GM23338 (cell line): ENCODE measurements at regions not wholly inside any gene's neighbourhood (a gene's known extent, or its start where the extent isn't known, plus 50 kb on each side); places are given as distances from the start of the nearest gene placed in this dataset.

ENCODE experiments used
- ATAC-seq: fragments of 200-7000 bp; cut with Tn5 transposase; 3 replicates; pipeline ENCODE4 v1.9.1; 2020
- DNase-seq: peaks from one replicate; pipeline ENCODE4 v3.0.0-alpha.2; 2015; ENCODE audit warnings: low spot score
- H2AFZ ChIP-seq: fragments of 200-600 bp; sonication (generic); 2 replicates; pipeline ENCODE4 v1.8.0; 2016; ENCODE audit warnings: antibody characterized with exemption, mild to moderate bottlenecking, moderate library complexity
- H3F3A ChIP-seq: fragments of 200-600 bp; sonication (generic); replicated peaks from 2 replicates; pipeline ENCODE4 v1.8.0; 2017; ENCODE audit warnings: antibody characterized with exemption, mixed run types, low read depth
- H3K27ac ChIP-seq: fragments of 200-600 bp; sonication (generic); 2 replicates; pipeline ENCODE4 v1.6.1; 2016; ENCODE audit warnings: low read depth
- H3K27me3 ChIP-seq: fragments of 200-600 bp; sonication (generic); 2 replicates; pipeline ENCODE4 v1.8.0; 2016; ENCODE audit warnings: mild to moderate bottlenecking, mixed run types, moderate library complexity; ENCODE audit not compliant: insufficient read depth
- H3K36me3 ChIP-seq: fragments of 200-600 bp; sonication (generic); 2 replicates; pipeline ENCODE4 v1.8.0; 2016; ENCODE audit warnings: mild to moderate bottlenecking; ENCODE audit not compliant: insufficient read depth
- H3K4me1 ChIP-seq: fragments of 200-600 bp; sonication (generic); 2 replicates; pipeline ENCODE4 v1.8.0; 2016; ENCODE audit warnings: mild to moderate bottlenecking, moderate library complexity; ENCODE audit not compliant: insufficient read depth
- H3K4me2 ChIP-seq: fragments of 200-600 bp; sonication (generic); 2 replicates; pipeline ENCODE4 v1.7.1; 2017; ENCODE audit warnings: mixed run types
- H3K4me3 ChIP-seq: fragments of 200-600 bp; sonication (generic); 2 replicates; pipeline ENCODE4 v1.6.1; 2016; ENCODE audit warnings: mixed run types
- H3K79me2 ChIP-seq: fragments of 200-600 bp; sonication (generic); replicated peaks from 2 replicates; pipeline ENCODE4 v1.8.0; 2017; ENCODE audit warnings: mild to moderate bottlenecking; ENCODE audit not compliant: insufficient read depth
- H3K9me2 ChIP-seq: fragments of 200-600 bp; sonication (generic); 2 replicates; pipeline ENCODE4 v1.8.0; 2017; ENCODE audit not compliant: insufficient read depth
- H4K20me1 ChIP-seq: fragments of 200-600 bp; sonication (generic); replicated peaks from 2 replicates; pipeline ENCODE4 v1.8.0; 2017; ENCODE audit warnings: mild to moderate bottlenecking; ENCODE audit not compliant: insufficient read depth
- H3K27ac Mint-ChIP-seq: 2 replicates; pipeline ENCODE4 v1.8.0; 2020; ENCODE audit warnings: inconsistent platforms, mild to moderate bottlenecking, moderate library complexity, mixed read lengths
- H3K27me3 Mint-ChIP-seq: 3 replicates; pipeline ENCODE4 v1.8.0; 2022; ENCODE audit warnings: low read depth, mild to moderate bottlenecking, moderate library complexity, mixed read lengths, inconsistent platforms; ENCODE audit not compliant: insufficient read depth, poor library complexity
- H3K36me3 Mint-ChIP-seq: 3 replicates; pipeline ENCODE4 v1.8.0; 2021; ENCODE audit warnings: low read depth, mild to moderate bottlenecking, inconsistent platforms, moderate library complexity, mixed read lengths
- H3K4me1 Mint-ChIP-seq: 3 replicates; pipeline ENCODE4 v1.8.0; 2020; ENCODE audit warnings: mild to moderate bottlenecking, inconsistent platforms, mixed read lengths
- H3K4me3 Mint-ChIP-seq: 3 replicates; pipeline ENCODE4 v1.8.0; 2021; ENCODE audit warnings: moderate library complexity, mild to moderate bottlenecking, inconsistent platforms, mixed read lengths
- H3K9me3 Mint-ChIP-seq: 3 replicates; pipeline ENCODE4 v1.8.0; 2020; ENCODE audit warnings: moderate library complexity, mild to moderate bottlenecking, inconsistent platforms, mixed read lengths
- CREB1 ChIP-seq: fragments of 250-450 bp; sonication (Bioruptor Pico); IDR thresholded peaks from 2 replicates; pipeline ENCODE4 v1.5.0; 2020; ENCODE audit warnings: low read depth, mild to moderate bottlenecking, moderate library complexity
- CTCF ChIP-seq, 2 experiments: fragments of 200-600 bp in 1 of 2; sonication (generic) in 1 of 2; conservative IDR thresholded peaks; 2 replicates each; pipeline versions ENCODE4 v1.5.1 to v1.6.1; 2016 to 2017; ENCODE audit warnings: antibody characterized with exemption in 2 of 2, low read depth in 2 of 2, mild to moderate bottlenecking in 2 of 2, moderate library complexity in 1 of 2
- ETS1 ChIP-seq: IDR thresholded peaks from 2 replicates; pipeline ENCODE4 v1.6.1; 2016; ENCODE audit warnings: antibody characterized with exemption
- EZH2 ChIP-seq: fragments of 200-600 bp; sonication (generic); IDR thresholded peaks from one replicate; pipeline ENCODE4 v1.8.0; 2017; ENCODE audit warnings: antibody characterized with exemption, mild to moderate bottlenecking, low read depth; ENCODE audit not compliant: unreplicated experiment
- EZH2phosphoT487 ChIP-seq: fragments of 200-600 bp; sonication (generic); IDR thresholded peaks from one replicate; pipeline ENCODE4 v1.8.1; 2018; ENCODE audit warnings: antibody characterized with exemption; ENCODE audit not compliant: unreplicated experiment
- JUNB ChIP-seq: IDR thresholded peaks from one replicate; pipeline ENCODE4 v1.6.1; 2016; ENCODE audit warnings: antibody characterized with exemption; ENCODE audit not compliant: unreplicated experiment
- NANOG ChIP-seq: IDR thresholded peaks from 2 replicates; pipeline ENCODE4 v1.6.1; 2016; ENCODE audit warnings: antibody characterized with exemption, borderline replicate concordance
- POLR2AphosphoS5 ChIP-seq: IDR thresholded peaks from 2 replicates; pipeline ENCODE4 v1.6.1; 2016; ENCODE audit warnings: antibody characterized with exemption, low read depth
- REST ChIP-seq: IDR thresholded peaks from one replicate; pipeline ENCODE4 v1.6.1; 2018; ENCODE audit warnings: antibody characterized with exemption; ENCODE audit not compliant: unreplicated experiment
- STAT1 ChIP-seq: IDR thresholded peaks from one replicate; pipeline ENCODE4 v1.6.1; 2016; ENCODE audit warnings: antibody characterized with exemption; ENCODE audit not compliant: unreplicated experiment
- ZNF114 ChIP-seq: fragments of 250-450 bp; sonication (Bioruptor Pico); IDR thresholded peaks from 2 replicates; pipeline ENCODE4 v1.5.0; 2020; ENCODE audit warnings: mild to moderate bottlenecking, moderate library complexity
- ZNF331 ChIP-seq: fragments of 250-450 bp; sonication (Bioruptor Pico); IDR thresholded peaks from 2 replicates; pipeline ENCODE4 v1.5.0; 2020; ENCODE audit warnings: low read depth, mild to moderate bottlenecking, moderate library complexity
- ZNF462 ChIP-seq: fragments of 250-450 bp; sonication (Bioruptor Pico); IDR thresholded peaks from 2 replicates; pipeline ENCODE4 v1.5.0; 2020; ENCODE audit warnings: mild to moderate bottlenecking, moderate library complexity

GRCh38 chr4:180558427-180558826 is 1684.8 kb upstream of the TENM3 start:
- no peaks in the 10 kb centered on the region for H3K27me3 ChIP-seq
- no peak overlapping the region for H3K27ac ChIP-seq
- no peaks in the 10 kb centered on the region for H4K20me1 ChIP-seq
- H3K9me2 ChIP-seq: no peaks in the 10 kb centered on the region
- ATAC-seq (peak; percentile 67), DNase-seq (peak; percentile 30)
- TF ChIP-seq EZH2phosphoT487: no peak
- TF ChIP-seq ZNF114 (CRISPR knock-in tag): no peak
- TF ChIP-seq ETS1: no peak
- TF ChIP-seq ZNF331 (CRISPR knock-in tag): no peak
- no peak for TF ChIP-seq EZH2
- TF ChIP-seq CREB1 (CRISPR knock-in tag): no peak
- TF ChIP-seq ZNF462 (CRISPR knock-in tag): no peak
- no peak for TF ChIP-seq POLR2AphosphoS5
- TF ChIP-seq NANOG: no peak
- TF ChIP-seq REST: no peak
- no peak for TF ChIP-seq STAT1
- no peak for TF ChIP-seq CTCF (conservative IDR thresholded peaks at IDR 0.05; ENCODE audit: low read depth in 2 of 2)
- TF ChIP-seq JUNB: no peak
- Mint-ChIP-seq H3K9me3 (peaks cover 2% of the 10 kb centered on the region; the same call in 2 of the 3 replicates), H3K27ac (peak overlapping the region; percentile 91), H3K27me3 (no peaks in the 10 kb centered on the region), H3K36me3 (no peaks in the 10 kb centered on the region; the same call in 2 of the 3 replicates), H3K4me1 (peaks cover 4% of the 10 kb centered on the region; the same call in 2 of the 3 replicates), H3K4me3 (no peak overlapping the region)
- no peak overlapping the region for H3K4me3 ChIP-seq
- H2AFZ ChIP-seq: peak overlapping the region; percentile 78; the same call in 1 of the 2 replicates
- no peaks in the 10 kb centered on the region for H3F3A ChIP-seq
- no peaks in the 10 kb centered on the region for H3K36me3 ChIP-seq
- H3K79me2 ChIP-seq: no peaks in the 10 kb centered on the region
- no peak overlapping the region for H3K4me2 ChIP-seq
- H3K4me1 ChIP-seq: no peaks in the 10 kb centered on the region
